ENCODE measurements at regions not wholly inside any gene's neighbourhood (a gene's known extent, or its start where the extent isn't known, plus 50 kb on each side); places are given as distances from the start of the nearest gene placed in this dataset.

DNA sequence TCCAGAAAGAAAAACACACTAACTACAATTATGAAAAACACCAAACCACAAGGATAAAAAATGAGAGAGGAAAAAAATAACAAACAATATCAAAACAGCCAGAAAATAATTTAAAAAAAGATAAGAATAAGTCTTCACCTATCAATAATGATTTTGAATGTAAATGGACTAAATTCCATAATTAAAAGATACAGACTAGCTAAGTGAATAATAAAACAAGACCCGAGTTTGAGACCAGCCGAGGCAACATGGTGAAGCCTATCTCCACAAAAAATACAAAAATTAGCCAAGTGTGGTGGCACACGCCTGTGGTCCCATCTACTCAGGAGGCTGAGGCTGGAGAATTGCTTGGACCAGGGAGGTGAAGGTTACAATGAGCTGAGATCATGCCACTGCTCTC is 131.1 kb downstream of the MTERF1 start:
- no peak for DNase-seq (ENCODE audit: low read depth, low spot score)
- Histone ChIP-seq H3K27ac (ENCODE audit: low read depth, low read length) (no peak overlapping the region), H3K4me2 (ENCODE audit: low read length) (no peak overlapping the region), H3K9ac (ENCODE audit: low read length) (no peak overlapping the region), H3K9me3 (ENCODE audit: control insufficient read depth in 1 of 2, insufficient read depth in 1 of 2, low read depth in 1 of 2, low read length in 2 of 2) (no peaks in the 10 kb centered on the region), H3K9me2 (ENCODE audit: insufficient read depth) (no peaks in the 10 kb centered on the region), H2AFZ (ENCODE audit: low read depth, low read length, poor library complexity, severe bottlenecking) (no peak overlapping the region), H3K36me3 (ENCODE audit: control insufficient read depth in 1 of 2, insufficient read depth in 2 of 2, low read length in 2 of 2) (no peaks in the 10 kb centered on the region), H3K4me3 (replicated peaks in 1 of 2; ENCODE audit: low read depth in 1 of 2, low read length in 2 of 2) (no peak overlapping the region), H3K27me3 (ENCODE audit: insufficient read depth, low read length) (0 out of 2 replicates have a peak, but pooled peaks cover 4% of the 10 kb centered on the region), H3K4me1 (ENCODE audit: control insufficient read depth in 1 of 2, insufficient read depth in 2 of 2, low read length in 2 of 2) (no peaks in the 10 kb centered on the region), H4K20me1 (ENCODE audit: insufficient read depth) (no peaks in the 10 kb centered on the region), H3K79me2 (ENCODE audit: insufficient read depth, low read length) (no peaks in the 10 kb centered on the region)
- RAD21 ChIA-PET (ENCODE audit: low non-redundant PET in 1 of 2, low total read pairs in 2 of 2, uncharacterized antibody in 2 of 2, unreplicated experiment in 2 of 2): no interaction called here
- POLR2A ChIA-PET: no interaction called here
- TF ChIP-seq POLR2A (IDR thresholded peaks at IDR 0.05; ENCODE audit: borderline replicate concordance, extremely low read depth, insufficient read depth, insufficient read length) (no peak), ZFX (IDR thresholded peaks at IDR 0.05) (no peak), YY1 (IDR thresholded peaks at IDR 0.05; ENCODE audit: extremely low read depth, insufficient replicate concordance, low read depth, low read length) (no peak), FOSL1 (IDR thresholded peaks at IDR 0.05; ENCODE audit: low read depth) (no peak), EZH2 (IDR thresholded peaks at IDR 0.05) (no peak), TCF7L2 (IDR thresholded peaks at IDR 0.05; ENCODE audit: borderline replicate concordance, extremely low read depth, insufficient read depth, insufficient read length) (no peak), SP1 (IDR thresholded peaks at IDR 0.05; ENCODE audit: low read depth) (no peak), EGR1 (IDR thresholded peaks at IDR 0.05; ENCODE audit: low read depth) (no peak), RAD21 (IDR thresholded peaks at IDR 0.05; ENCODE audit: low read depth) (no peak), ZNF274 (IDR thresholded peaks at IDR 0.05; ENCODE audit: low read depth, low read length) (no peak), CEBPB (IDR thresholded peaks at IDR 0.05; ENCODE audit: low read depth) (no peak), SIN3A (IDR thresholded peaks at IDR 0.05; ENCODE audit: low read depth) (no peak), ELF1 (IDR thresholded peaks at IDR 0.05; ENCODE audit: borderline replicate concordance, low read depth) (no peak), POLR2AphosphoS5 (IDR thresholded peaks at IDR 0.05; ENCODE audit: low read depth, low read length) (no peak), EZH2phosphoT487 (IDR thresholded peaks at IDR 0.05; ENCODE audit: borderline replicate concordance) (no peak)
- TF ChIP-seq, protein P1, sequence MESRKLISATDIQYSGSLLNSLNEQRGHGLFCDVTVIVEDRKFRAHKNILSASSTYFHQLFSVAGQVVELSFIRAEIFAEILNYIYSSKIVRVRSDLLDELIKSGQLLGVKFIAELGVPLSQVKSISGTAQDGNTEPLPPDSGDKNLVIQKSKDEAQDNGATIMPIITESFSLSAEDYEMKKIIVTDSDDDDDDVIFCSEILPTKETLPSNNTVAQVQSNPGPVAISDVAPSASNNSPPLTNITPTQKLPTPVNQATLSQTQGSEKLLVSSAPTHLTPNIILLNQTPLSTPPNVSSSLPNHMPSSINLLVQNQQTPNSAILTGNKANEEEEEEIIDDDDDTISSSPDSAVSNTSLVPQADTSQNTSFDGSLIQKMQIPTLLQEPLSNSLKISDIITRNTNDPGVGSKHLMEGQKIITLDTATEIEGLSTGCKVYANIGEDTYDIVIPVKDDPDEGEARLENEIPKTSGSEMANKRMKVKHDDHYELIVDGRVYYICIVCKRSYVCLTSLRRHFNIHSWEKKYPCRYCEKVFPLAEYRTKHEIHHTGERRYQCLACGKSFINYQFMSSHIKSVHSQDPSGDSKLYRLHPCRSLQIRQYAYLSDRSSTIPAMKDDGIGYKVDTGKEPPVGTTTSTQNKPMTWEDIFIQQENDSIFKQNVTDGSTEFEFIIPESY (IDR thresholded peaks at IDR 0.05; ENCODE audit: extremely low read depth, insufficient replicate concordance, low read length): no peak
- TF ChIP-seq, protein P2, sequence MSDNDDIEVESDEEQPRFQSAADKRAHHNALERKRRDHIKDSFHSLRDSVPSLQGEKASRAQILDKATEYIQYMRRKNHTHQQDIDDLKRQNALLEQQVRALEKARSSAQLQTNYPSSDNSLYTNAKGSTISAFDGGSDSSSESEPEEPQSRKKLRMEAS (IDR thresholded peaks at IDR 0.05): no peak
- TF ChIP-seq, protein P3, sequence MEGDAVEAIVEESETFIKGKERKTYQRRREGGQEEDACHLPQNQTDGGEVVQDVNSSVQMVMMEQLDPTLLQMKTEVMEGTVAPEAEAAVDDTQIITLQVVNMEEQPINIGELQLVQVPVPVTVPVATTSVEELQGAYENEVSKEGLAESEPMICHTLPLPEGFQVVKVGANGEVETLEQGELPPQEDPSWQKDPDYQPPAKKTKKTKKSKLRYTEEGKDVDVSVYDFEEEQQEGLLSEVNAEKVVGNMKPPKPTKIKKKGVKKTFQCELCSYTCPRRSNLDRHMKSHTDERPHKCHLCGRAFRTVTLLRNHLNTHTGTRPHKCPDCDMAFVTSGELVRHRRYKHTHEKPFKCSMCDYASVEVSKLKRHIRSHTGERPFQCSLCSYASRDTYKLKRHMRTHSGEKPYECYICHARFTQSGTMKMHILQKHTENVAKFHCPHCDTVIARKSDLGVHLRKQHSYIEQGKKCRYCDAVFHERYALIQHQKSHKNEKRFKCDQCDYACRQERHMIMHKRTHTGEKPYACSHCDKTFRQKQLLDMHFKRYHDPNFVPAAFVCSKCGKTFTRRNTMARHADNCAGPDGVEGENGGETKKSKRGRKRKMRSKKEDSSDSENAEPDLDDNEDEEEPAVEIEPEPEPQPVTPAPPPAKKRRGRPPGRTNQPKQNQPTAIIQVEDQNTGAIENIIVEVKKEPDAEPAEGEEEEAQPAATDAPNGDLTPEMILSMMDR (IDR thresholded peaks at IDR 0.05 in 2 of 3, conservative IDR thresholded peaks at IDR 0.05 in 1 of 3; ENCODE audit: borderline replicate concordance in 1 of 3, insufficient read depth in 1 of 3, low read depth in 2 of 3, low read length in 2 of 3): no peak
- TF ChIP-seq, protein P4, sequence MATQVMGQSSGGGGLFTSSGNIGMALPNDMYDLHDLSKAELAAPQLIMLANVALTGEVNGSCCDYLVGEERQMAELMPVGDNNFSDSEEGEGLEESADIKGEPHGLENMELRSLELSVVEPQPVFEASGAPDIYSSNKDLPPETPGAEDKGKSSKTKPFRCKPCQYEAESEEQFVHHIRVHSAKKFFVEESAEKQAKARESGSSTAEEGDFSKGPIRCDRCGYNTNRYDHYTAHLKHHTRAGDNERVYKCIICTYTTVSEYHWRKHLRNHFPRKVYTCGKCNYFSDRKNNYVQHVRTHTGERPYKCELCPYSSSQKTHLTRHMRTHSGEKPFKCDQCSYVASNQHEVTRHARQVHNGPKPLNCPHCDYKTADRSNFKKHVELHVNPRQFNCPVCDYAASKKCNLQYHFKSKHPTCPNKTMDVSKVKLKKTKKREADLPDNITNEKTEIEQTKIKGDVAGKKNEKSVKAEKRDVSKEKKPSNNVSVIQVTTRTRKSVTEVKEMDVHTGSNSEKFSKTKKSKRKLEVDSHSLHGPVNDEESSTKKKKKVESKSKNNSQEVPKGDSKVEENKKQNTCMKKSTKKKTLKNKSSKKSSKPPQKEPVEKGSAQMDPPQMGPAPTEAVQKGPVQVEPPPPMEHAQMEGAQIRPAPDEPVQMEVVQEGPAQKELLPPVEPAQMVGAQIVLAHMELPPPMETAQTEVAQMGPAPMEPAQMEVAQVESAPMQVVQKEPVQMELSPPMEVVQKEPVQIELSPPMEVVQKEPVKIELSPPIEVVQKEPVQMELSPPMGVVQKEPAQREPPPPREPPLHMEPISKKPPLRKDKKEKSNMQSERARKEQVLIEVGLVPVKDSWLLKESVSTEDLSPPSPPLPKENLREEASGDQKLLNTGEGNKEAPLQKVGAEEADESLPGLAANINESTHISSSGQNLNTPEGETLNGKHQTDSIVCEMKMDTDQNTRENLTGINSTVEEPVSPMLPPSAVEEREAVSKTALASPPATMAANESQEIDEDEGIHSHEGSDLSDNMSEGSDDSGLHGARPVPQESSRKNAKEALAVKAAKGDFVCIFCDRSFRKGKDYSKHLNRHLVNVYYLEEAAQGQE (IDR thresholded peaks at IDR 0.05; ENCODE audit: low read depth): no peak
- TF ChIP-seq, protein P5, sequence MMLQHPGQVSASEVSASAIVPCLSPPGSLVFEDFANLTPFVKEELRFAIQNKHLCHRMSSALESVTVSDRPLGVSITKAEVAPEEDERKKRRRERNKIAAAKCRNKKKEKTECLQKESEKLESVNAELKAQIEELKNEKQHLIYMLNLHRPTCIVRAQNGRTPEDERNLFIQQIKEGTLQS (IDR thresholded peaks at IDR 0.05): no peak
- CTCF ChIA-PET: no interaction called here
- no TSS peak for BruUV-seq (replicated peaks)
- intact Hi-C loops (cut with micrococcal nuclease): no loop called here
- ATAC-seq: no peak
